HUDEP-2 (cell line): ENCODE measurements at regions not wholly inside any gene's neighbourhood (a gene's known extent, or its start where the extent isn't known, plus 50 kb on each side); places are given as distances from the start of the nearest gene placed in this dataset.

Experiments used
- DNase-seq, 76 experiments: peaks; one replicate each; lab custom pipeline; 2025; ENCODE audit not compliant: unreplicated experiment in 76 of 76; lab: John Stamatoyannopoulos, UW

DNA sequence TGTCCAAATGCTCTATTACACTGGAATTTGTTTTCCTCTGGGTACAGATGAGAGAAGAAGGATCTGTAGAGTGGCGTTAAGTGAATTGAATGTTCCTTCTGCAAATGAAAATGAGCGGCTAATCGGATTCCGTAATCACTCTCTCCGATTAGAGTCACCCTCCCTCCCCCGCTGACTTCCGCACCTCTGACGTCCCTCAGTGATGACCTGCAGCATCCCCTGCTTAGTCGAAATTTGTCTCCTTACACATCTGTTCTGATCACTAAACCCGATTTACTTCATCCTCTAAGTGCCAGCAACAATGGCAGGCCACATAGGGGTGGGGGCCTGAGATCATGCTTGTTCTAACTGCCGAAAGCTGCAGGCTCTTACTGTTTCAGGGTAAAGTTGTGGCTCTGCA, 378.7 kb downstream of the SEC16B start:
- no peak for DNase-seq

DNA sequence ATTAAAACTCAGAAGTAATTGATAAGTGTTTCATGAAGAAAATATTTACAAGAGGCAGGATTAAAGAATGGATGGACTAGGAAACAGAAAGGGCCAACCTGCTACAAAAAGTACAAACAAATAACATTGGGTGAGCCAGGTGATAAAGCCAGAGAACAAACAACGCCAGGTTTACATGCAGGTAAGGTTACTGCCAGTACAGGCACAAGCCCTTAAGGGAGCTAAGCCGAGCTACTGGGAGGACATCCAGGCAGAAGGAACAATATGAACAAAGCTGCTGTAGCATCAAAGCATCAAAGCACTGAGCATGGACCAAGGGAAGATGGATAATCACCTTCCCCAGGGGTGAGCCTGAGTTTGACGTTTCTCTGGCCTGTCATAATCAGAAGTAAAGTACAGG, 380.7 kb downstream of the SEC16B start:
- no peak for DNase-seq

DNA sequence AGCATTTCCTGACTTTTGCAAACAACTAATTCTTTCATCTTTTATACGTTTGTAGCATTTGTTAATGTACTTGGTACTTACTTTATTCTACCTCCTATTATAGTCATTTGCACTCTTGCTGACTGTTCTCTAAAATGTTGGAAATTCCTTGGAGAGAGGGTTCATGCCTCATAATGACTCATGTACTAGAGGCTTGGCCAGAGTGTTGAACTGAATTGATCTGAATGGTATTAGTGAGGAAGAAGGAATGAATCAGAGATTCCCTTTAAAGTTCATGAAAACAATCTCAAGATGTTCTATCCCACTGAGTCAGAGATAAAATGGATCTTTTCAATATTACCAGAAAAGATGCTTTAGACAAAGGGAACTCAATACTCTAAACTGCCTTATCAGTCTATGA, 383.4 kb downstream of the SEC16B start:
- DNase-seq: no peak

DNA sequence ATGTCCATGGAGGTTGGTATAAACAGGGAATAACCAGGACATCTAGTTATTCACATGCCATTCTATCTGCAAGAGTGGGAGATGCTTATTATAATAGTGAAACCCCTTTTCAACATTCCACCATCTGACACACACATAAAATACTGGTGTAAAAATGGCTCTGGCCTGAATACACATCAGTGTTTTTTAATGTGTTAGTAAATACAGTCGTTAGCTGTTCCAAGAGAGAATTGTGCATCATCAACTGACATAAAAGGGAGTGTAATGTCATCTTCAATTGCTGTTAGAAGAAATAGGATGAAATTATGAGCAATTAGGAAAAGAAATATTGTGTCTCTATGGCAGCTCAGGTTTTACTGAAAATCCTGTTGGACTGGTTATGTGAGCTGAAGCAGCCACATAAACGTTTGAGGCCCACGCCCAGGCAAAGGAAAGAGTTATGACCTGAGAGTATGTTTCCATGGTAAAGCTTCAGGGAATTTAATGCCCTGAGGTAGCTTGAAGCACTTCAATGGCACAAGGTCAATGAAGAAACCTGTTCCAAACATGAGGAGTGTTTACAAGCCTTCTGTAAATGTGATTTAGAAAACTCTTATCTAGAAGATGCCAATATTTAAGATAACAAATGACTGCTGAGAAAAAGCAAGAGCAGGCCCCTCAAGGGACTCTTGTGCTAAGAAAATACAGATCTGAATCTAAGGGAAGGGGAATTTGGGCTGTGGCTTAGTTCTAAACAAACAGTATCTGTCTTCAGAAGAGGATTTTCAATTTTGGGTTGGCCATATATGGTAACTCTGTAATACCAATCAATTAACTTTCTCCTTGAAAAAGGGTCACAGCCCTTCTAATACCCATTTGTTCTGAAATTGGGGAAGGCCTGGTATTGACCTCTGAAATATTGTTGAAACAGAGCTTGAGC, 384.3 kb downstream of the SEC16B start:
- no peak for DNase-seq

GRCh38 chr1:177573901-177574300, 396.0 kb downstream of the SEC16B start:
- DNase-seq: no peak

DNA sequence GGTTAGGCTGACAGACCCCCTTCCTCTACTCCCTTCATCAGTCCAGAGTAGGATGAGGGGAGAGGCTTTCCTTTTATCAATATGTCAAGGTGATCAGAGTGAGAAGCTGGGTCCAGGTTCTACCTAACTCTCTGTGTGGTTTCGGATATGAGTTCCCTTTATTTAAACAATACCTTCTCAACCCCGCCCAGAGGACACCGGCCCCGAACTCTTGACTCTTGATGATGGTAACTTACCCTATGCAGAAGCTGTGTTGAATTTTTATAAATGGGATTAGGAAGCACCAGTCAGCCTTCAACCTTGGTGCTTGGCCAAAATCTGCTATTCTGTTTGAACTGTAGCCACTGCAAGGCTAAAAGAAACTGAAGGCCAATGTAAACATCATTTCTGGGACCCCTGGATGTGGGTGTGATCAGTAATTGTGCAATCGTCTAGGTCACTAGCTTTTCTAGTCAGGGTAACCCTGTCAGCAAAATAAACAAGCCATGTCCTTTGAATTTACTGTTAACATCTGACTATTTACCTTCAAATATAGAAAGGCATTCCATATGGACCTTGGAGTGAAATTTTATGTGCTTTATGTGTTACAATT, 398.3 kb downstream of the SEC16B start:
- DNase-seq: no peak

DNA sequence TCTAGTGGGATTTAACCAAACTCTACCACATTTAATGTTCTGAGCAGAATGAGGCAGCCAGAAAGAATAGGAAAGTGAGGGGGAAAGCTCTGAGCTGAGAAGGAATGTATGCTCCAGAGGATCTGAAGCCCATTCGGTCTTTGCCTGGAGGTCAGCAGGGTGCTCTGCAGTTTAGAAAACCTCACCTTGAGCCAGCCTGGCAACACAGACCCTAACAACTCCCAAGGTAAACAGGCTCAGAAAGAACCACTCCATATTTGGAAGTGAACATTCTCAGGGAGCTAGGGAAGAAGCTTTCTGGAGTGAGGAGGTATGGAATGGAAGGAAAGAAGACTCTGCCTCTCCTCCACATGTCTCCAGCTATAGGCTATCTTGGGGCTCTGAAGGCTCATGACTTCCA, 398.8 kb downstream of the SEC16B start:
- DNase-seq: no peak

- no peak for DNase-seq
Measured at GRCh38 chr1:177569476-177569875, 398.7 kb downstream of the BRINP2 start.

DNA sequence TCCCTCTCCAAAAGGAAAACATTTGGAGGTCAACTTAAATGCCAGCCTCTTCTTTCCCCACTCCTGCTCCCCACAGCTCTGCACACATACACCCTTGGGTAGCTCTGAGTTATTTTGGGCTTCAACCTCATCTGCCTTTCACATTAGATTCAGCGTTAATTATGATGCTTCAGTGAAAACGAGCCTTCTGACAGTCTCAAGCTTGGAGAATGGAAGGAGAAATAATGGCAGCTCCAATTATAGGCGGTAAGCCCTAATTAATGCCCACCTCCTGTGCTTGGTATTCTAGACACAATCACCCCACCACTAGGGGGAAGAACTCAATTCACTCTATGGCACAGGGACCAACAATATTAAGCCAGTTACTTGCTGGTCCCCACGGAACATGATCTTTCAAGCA, 397.9 kb downstream of the BRINP2 start:
- DNase-seq: peak in 1 of 76 experiments; percentile 4

DNA sequence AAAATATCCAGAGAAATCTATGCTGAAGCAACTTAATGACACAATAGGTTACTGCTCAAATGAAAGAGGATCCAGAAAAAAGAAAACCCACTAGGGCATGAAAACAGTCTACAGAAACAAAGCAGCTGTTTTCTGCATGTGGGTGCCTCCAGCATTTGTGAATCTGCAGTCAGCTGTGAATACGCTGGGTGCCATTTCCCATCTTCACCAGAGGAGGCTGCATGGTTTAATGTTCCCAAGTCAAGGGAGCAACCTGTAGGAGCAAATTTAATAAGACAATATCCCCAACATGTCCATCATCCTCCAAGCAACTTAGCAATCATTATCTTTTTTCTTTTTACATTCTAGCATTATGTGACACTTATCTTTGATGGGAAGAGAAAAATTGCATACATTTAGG, 396.6 kb downstream of the BRINP2 start:
- peak in 2 of 76 experiments; percentile 0 to 1 for DNase-seq

- no peak for DNase-seq
Measured at GRCh38 chr1:177566495-177566894, 395.7 kb downstream of the BRINP2 start.

DNA sequence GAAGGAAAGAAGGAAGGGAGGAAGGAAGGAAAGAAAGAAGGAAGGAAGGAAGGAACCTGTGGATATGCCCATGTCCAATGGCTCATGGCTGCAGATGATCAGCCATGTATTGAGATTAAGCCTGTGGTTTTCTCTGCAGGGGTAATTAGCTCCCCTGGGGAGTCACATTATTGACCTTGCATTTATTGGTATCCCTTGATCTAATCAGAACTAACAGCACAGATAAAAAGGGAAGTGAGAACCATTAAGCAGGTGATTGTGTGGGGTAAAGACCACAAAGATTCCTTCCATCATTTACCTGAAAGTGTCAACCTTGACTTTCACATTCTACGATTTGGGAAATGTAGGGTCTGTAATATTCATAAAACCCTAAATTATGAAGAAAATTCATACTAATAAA, 390.7 kb downstream of the BRINP2 start:
- DNase-seq: no peak

GRCh38 chr1:177558372-177558771, 387.6 kb downstream of the BRINP2 start:
- DNase-seq: no peak

DNA sequence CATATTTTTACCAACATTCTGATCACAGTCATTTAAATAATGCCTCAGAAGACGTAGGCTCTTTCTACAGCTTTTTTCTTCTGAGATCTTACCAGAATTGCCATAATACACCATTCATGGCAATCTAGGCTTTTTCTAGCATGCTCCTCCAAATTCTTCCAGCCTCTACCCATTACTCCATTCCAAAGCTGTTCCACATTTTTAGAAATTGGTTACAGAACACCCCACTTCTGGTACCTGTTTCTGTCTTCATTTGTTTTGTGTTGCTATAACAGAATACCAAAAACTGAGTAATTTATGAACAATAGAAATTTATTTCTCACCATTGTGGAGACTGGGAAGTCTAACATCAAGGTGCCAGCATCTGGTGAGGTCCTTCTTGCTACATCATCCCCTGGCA, 385.4 kb downstream of the BRINP2 start:
- DNase-seq: no peak

- DNase-seq: no peak
Measured at GRCh38 chr1:177547200-177547599, 376.4 kb downstream of the BRINP2 start.

GRCh38 chr1:177546346-177546745, 375.6 kb downstream of the BRINP2 start:
- DNase-seq: no peak

DNA sequence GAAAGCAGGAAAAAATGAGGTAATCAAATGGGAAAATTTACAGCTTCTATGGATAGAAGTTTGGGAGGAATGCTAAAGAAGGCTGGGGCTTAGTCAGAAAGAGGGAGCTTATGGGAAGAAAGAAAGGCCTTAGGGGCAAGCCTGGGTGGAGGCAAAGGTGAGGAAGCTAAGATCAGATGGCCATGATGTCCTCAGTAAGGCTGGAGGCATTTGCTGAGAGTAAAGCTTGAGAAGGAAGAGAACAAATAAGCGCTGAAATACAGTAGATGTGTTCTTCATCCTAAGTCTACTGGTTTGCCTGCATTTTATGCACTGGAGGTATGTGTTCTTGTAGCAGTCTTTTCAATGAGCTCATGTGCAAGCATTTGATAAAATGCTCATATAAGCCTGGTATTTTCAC, 355.4 kb downstream of the BRINP2 start:
- no peak for DNase-seq

- DNase-seq: no peak
Measured at GRCh38 chr1:177525176-177525575, 354.4 kb downstream of the BRINP2 start.

DNA sequence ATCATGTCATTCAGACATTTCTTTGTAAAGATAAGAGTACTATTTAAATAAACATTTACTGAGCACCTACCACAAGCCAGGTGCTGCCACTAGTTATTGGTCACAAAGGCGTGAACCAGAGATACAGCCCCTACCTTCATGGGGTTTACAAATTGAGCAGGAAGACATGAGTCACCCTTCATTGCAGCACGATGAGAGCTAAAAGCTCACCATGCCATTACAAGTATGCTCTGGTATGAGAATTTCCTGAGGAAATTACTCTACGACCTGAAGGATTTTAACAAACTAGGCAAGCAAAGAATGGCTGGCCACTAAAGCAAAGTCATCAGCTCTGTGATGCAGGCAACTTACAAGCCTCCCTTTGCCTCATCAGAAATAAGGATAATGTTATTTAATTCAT, 346.8 kb downstream of the BRINP2 start:
- DNase-seq: no peak

DNA sequence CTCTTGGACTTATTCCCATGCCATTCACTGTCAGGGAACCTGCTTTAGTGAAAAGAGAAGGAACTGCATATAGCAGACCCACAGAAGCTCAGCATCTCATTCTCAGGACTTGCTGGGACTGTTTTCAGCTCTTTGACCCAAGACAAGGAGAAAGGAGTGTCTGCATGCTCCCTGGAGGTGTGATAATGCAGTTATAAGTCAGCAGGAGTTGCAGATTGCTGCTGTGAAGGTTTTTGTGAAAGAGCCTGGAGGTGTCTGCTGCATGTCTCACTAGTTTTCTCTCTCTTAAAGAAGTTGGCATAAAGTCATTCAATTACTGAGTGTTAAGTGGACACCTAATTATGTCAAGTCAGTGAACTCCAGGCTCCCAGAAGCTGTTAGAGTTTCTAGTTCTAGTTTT, 343.4 kb downstream of the BRINP2 start:
- DNase-seq: no peak

DNA sequence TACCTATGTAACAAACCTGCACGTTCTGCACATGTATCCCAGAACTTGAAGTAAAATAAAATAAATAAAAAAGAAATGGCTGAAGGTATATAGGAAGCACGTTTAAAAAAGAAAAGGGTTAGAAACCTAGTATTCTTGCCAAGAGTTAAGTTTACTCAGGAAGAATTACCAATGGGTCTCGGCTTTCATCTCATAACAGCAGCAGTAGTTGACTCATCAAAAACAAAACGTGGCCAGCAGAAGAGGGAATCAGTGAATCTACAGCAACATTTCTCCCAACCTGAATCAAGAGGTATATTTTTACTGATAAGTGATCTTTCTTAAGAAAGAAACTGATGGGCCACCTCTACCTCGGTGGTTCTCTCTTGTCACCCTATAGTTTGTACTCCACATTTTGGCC, 340.3 kb downstream of the BRINP2 start:
- no peak for DNase-seq

GRCh38 chr1:177505905-177506590, 335.3 kb downstream of the BRINP2 start:
- DNase-seq: no peak
